Suppressor macrophage (primary cell): ENCODE measurements at regions not wholly inside any gene's neighbourhood (a gene's known extent, or its start where the extent isn't known, plus 50 kb on each side); places are given as distances from the start of the nearest gene placed in this dataset.

Source experiments
- DNase-seq, 4 experiments: peaks; one replicate each; pipeline ENCODE4 v3.0.0-alpha.2; 2020 to 2022

- DNase-seq, result no peak
Measured at GRCh38 chr11:127268521-127268920, 268.0 kb upstream of the KIRREL3 start.

- no peak for DNase-seq
Measured at GRCh38 chr11:127259102-127259501, 258.5 kb upstream of the KIRREL3 start.

- DNase-seq, result no peak
Measured at GRCh38 chr11:127255209-127255608, 254.6 kb upstream of the KIRREL3 start.

- DNase-seq, result peak in 2 of 4 experiments; percentile 1 to 3
Measured at GRCh38 chr11:127252321-127252720, 251.8 kb upstream of the KIRREL3 start.

- no peak for DNase-seq
Measured at GRCh38 chr11:127249576-127249975, 249.0 kb upstream of the KIRREL3 start.

GRCh38 chr11:127248476-127248875 is 247.9 kb upstream of the KIRREL3 start:
- DNase-seq, result no peak

DNA sequence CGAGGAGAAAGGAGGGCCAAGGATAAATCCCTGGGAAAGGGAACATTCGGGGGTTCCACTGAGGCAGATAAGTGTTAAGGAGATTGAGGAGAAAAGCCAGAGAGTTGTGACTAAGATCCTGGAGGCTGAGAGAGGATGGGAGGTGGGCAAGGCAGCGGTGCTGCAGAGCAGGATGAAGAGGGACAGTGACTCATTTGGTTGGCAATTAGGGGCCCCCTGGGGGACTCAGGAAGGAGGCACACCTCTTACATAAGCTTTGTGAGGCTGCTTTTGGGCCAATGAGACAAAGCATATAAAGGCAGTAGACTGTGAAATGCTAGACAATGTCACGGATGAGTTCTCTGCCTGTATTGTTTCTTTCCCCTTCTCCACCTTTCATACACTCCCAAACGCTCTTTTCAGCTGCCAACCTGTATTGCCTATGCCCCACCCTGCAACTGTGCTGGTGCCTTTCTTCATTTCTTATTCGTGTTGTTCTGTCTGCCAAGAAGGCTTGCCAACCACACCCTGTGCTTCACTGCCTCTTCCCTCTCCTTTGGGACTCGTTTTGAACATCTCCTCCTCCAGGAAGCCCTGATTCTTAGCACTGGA is 246.8 kb upstream of the KIRREL3 start:
- no peak for DNase-seq

DNA sequence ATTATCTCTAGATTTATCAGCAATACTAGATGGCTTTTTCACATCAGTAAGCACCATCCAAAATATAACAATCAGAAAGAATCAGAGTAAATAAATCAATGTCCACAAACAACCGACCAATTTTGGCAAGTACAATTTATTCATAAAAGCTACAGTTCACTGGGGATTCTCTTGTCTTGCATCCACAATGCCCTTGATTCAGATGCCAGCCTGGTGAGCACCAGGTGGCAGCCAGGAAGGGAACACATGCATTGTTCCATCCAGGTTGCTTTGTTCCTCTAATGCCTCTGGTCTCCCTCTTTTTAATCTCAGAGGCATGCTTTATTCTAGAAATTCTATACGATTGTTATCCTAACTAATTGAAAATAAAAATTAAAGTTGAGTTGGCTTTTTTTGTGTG is 242.1 kb upstream of the KIRREL3 start:
- no peak for DNase-seq

DNA sequence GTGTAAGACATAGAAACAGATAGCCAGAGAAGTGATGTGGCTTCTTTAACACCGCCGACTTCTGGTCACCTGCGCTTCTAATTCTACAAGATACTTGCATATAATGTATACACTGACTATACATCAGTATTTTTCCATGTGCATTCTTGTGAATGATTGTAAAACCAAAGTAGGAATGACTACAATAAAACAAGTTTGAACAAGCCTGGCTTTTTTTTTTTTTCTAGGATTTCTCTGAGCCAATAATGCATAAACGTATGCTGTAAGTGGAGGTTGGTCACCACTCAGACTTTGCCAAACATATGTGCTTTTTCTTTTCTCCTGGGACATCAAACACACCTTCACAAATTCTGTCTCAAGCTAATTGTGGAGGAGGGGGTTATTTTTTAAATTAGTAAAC is 237.8 kb upstream of the KIRREL3 start:
- no peak for DNase-seq

DNA sequence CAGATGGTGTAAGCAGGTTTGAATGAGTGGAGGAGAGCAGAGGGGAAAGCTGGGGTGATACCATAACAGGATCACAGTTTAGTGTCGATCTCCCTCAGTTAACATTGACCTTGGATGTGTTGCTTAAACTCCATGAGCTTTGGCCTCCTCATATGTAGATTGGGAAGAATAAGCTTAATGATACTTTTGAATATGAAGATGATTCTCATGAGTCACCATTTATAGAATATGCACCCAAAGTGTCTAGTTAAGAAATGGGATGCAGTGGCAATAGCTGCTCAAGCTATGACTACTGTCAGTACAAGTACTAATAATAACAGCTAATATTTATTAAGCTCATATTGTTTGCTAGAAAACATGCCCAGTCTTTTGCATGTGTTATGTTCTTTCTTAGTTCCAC is 236.2 kb upstream of the KIRREL3 start:
- DNase-seq, result no peak

DNA sequence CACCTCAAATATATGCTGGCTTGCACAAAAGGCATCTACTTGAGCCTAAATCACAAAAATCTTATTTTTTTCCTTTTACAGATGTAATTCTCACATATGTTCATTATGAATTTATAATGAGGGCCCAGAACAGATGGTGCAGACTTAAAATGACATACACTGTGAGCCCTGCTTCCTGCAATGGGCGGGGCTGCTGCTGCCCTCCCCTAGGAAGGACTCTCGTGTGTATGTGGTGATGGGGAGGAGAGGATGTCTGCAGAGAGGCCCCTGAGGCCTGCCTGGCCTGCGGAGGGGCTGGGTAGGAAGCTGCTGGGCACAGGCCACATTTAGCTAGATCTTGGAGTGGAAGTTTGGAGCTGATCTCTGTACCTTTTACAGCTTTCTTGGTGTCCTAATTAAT is 233.4 kb upstream of the KIRREL3 start:
- no peak for DNase-seq

DNA sequence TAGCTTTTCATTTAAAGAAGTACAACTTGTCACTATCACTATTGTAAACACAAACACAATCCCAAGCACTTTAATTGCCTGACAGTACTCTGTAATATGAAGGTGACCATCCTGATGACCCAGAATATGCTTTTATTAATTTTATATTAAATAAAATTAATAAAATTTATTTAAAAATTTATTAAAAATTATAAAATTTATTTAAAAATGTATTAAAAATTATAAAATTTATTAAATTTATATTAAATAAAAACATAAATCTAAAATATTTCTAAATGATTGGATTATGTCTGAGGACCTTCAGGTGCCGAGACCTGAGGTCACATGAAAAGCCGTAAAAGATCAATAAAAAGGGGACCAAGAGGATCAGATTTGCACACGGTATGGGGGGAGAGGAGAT is 229.8 kb upstream of the KIRREL3 start:
- DNase-seq, result no peak

- DNase-seq, result no peak
Measured at GRCh38 chr11:127226949-127227348, 226.4 kb upstream of the KIRREL3 start.

GRCh38 chr11:127226380-127226779 is 225.8 kb upstream of the KIRREL3 start:
- peak in 2 of 4 experiments; percentile 2 to 5 for DNase-seq

DNA sequence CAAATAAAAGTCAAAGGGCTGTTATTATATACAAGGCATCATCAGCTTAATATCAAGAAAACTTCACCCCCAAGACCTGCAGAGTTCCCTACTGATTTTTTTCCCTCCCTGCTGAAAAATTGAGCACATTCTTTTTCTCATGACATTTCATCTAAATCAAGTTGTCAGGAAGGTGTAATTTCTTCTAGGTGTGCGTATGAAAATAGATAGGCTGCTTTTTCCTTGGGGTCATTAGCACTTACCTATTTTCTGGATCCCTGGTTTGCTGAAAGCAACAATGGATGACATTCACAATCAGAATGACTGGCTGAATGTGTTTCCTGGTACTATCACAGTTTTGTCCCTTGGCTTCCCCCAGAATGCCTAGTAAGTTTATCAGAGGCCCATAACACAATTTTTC is 225.0 kb upstream of the KIRREL3 start:
- DNase-seq, result no peak

GRCh38 chr11:127224276-127224675 is 223.7 kb upstream of the KIRREL3 start:
- no peak for DNase-seq

DNA sequence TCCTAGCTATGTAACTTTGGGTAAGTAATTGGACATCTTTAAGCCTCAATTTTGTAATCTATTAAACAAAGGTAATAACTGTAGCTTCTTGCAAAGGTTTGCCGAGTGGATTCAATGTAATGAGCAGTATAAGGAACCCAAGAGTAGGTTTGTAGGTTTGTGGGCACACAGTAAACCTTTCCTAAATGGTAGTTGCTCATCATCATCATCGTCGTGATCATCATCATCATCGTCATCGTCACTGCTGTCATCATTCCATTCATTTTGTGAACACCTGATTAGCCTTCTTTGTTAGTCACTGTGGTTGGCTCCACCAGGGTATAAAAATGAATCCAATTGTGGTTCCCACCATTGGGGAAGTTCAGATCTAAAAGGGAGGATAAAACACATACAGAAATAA is 223.1 kb upstream of the KIRREL3 start:
- DNase-seq, result no peak

DNA sequence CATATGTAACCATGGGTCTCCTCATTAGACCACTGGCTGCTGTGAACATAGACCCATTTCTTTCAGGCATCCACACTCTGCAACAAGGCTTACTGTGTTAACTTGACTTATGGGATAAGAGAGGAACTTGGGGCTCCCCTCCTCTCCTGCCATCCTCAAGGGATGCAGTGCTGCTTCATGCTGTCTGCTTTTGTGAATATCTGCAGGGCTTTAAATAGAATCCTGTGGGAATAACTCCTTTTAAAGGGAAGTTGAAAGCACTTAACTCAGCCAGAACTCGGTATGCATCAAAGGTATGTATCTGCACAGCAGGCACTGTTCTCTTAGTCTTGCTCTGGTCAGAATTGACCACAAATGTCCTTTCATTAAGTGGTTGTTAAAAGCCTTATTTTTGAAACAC is 222.5 kb upstream of the KIRREL3 start:
- no peak for DNase-seq

DNA sequence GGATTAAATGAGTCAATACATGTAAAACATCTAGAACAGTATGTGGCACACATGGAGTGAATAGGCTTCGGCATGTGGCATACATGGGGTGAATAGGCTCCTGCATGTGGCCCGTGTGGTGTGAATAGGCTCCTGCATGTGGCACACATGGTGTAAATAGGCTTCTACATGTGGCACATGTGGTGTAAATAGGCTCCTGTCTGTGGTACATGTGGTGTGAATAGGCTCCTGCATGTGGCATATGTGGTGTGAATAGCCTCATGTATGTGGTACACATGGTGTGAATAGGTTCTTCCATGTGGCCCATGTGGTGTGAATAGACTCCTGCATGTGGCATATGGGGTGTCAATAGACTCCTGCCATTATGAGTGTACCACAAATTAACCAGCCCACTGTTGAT is 219.1 kb upstream of the KIRREL3 start:
- no peak for DNase-seq

GRCh38 chr11:127218275-127218608 is 217.7 kb upstream of the KIRREL3 start:
- DNase-seq, result no peak

DNA sequence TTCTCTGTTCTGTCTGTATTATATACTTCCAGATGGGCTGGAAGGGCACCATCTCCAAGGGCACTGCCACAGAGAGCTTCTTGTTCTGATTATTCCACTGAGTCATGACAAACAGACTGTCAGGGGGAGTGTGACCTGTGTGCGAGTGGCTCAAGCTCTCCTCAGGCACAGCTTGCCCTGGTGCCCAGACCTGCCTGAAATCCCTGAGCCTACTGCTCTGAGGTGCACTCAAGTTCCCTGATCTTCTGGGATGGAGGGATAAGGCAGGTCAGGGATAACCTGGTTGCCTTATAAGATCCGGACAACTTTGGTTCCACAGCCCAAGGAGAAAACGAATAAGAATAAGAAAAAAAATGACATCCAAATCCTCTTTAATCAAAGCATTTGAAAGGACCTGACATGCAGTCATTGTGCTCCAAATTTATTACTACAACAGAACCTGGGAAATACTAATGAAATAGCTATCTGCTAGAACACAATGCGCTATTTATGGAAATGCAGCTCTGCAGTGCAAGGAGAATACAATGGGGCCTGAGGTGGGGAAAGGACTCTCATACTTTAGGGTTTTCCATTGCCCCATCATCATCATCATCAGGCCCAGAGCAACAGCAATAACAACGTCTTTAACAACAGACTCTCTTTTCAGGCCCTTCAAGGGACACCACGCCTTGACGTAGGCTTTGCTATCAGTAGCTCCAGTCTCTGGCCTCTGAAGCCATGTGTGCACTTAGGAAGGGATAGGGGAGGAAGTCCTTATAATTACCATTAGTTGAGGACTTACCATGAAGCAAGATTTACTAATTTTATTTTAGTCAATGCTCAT is 217.1 kb upstream of the KIRREL3 start:
- DNase-seq, result no peak

- no peak for DNase-seq
Measured at GRCh38 chr11:127205688-127206217, 205.2 kb upstream of the KIRREL3 start.

DNA sequence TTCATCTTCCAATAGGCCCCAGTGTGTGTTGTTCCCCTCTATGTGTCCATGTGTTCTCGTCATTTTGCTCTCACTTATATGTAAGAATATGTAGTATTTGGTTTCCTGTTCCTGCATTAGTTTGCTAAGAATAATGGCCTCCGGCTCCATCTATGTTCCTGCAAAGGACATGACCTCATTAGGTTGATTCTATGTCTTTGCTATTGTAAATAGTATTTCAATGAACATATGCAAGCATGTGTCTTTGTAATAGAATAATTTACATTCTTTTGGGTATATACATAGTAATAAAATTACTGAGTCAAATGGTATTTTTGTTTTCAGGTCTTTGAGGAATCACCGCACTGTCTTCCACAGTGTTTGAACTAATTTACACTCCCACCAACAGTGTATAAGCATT is 202.9 kb upstream of the KIRREL3 start:
- no peak for DNase-seq

- no peak for DNase-seq
Measured at GRCh38 chr11:127202105-127202504, 201.5 kb upstream of the KIRREL3 start.
